AG04449 (cell line): ENCODE measurements at regions not wholly inside any gene's neighbourhood (a gene's known extent, or its start where the extent isn't known, plus 50 kb on each side); places are given as distances from the start of the nearest gene placed in this dataset.
"Not testable (repeated sequence)": the region's sequence is repeated elsewhere in the genome, so short reads cannot be mapped to it uniquely, and the experiment has no call there.

Source experiments
- CTCF ChIA-PET: fragments of 350-600 bp; formaldehyde crosslinking; extraction: SDS; loops from one replicate; lab custom pipeline; 2021; ENCODE audit warnings: antibody characterized with exemption; lab: Yijun Ruan, JAX
- POLR2A ChIA-PET: fragments of 400-600, 350-600 bp; formaldehyde crosslinking; extraction: SDS; loops from one replicate; lab custom pipeline; 2020; ENCODE audit warnings: antibody characterized with exemption, inconsistent platforms; lab: Yijun Ruan, JAX
- DNase-seq: peaks from one replicate; pipeline ENCODE4 v3.0.0-alpha.2; 2010; ENCODE audit warnings: low read depth, low spot score
- H3K4me3 ChIP-seq: 2 replicates; pipeline ENCODE4 v1.5.1; 2011; ENCODE audit warnings: low read depth, mild to moderate bottlenecking, control low read depth, low read length
- CTCF ChIP-seq: IDR thresholded peaks from one replicate; pipeline ENCODE4 v1.5.1; 2011; ENCODE audit warnings: mild to moderate bottlenecking, moderate library complexity, low read length, control low read depth, inconsistent platforms; ENCODE audit not compliant: insufficient read depth; ENCODE audit errors: missing control alignments

GRCh38 chr13:91247768-91248167 is 99.7 kb upstream of the MIR17HG start:
- no peak for DNase-seq
- H3K4me3 ChIP-seq = no peak overlapping the region
- ChIA-PET POLR2A (no interaction called here), CTCF (no interaction called here)
- TF ChIP-seq CTCF = no peak

- DNase-seq = no peak
- TF ChIP-seq CTCF = no peak
- no peak overlapping the region for H3K4me3 ChIP-seq
- POLR2A ChIA-PET = no interaction called here
- CTCF ChIA-PET = no interaction called here
Observed at GRCh38 chr13:91248249-91248648, 99.2 kb upstream of the MIR17HG start.

- TF ChIP-seq CTCF = no peak
- H3K4me3 ChIP-seq = no peak overlapping the region
- CTCF ChIA-PET = no interaction called here
- DNase-seq = no peak
- POLR2A ChIA-PET = no interaction called here
Observed at GRCh38 chr13:91249370-91249769, 98.1 kb upstream of the MIR17HG start.

- TF ChIP-seq CTCF = no peak
- H3K4me3 ChIP-seq = no peak overlapping the region
- DNase-seq = no peak
- ChIA-PET CTCF (no interaction called here), POLR2A (no interaction called here)
Observed at GRCh38 chr13:91249861-91250260, 97.6 kb upstream of the MIR17HG start.

GRCh38 chr13:91251573-91251972 is 95.9 kb upstream of the MIR17HG start:
- DNase-seq, POLR2A ChIA-PET, H3K4me3 ChIP-seq, CTCF ChIA-PET: not testable (repeated sequence)

GRCh38 chr13:91264484-91264883 is 83.0 kb upstream of the MIR17HG start:
- no peak overlapping the region for H3K4me3 ChIP-seq
- ChIA-PET CTCF (no interaction called here), POLR2A (no interaction called here)
- TF ChIP-seq CTCF = no peak
- no peak for DNase-seq

GRCh38 chr13:91269237-91269636 is 78.2 kb upstream of the MIR17HG start:
- POLR2A ChIA-PET = no interaction called here

More at GRCh38 chr13:91269237-91269636, 78.2 kb upstream of the MIR17HG start:
- DNase-seq = no peak
- CTCF ChIA-PET = no interaction called here
- H3K4me3 ChIP-seq = no peak overlapping the region
- TF ChIP-seq CTCF = no peak
